SK-N-SH (cell line): ENCODE measurements at regions not wholly inside any gene's neighbourhood (a gene's known extent, or its start where the extent isn't known, plus 50 kb on each side); places are given as distances from the start of the nearest gene placed in this dataset.

Experiments
- CTCF ChIA-PET: fragments of 300-600, 350-600 bp; formaldehyde crosslinking; extraction: SDS; loops from one replicate; lab custom pipeline; 2021; lab: Yijun Ruan, JAX
- POLR2A ChIA-PET: fragments of 350-600 bp; sonication (Branson Sonifier 250); formaldehyde crosslinking; extraction: SDS; loops from one replicate; lab custom pipeline; 2020; ENCODE audit warnings: antibody characterized with exemption, inconsistent platforms; lab: Yijun Ruan, JAX
- DNase-seq: peaks from one replicate; pipeline ENCODE4 v3.0.0; 2012
- H2AFZ ChIP-seq: fragments of 200-600 bp; sonication (generic); 2 replicates; pipeline ENCODE4 v1.8.1; 2016; ENCODE audit warnings: antibody characterized with exemption, mild to moderate bottlenecking, low read depth
- H3F3A ChIP-seq: fragments of 200-600 bp; sonication (generic); replicated peaks from 2 replicates; pipeline ENCODE3; 2016; ENCODE audit warnings: antibody characterized with exemption, mild to moderate bottlenecking; ENCODE audit not compliant: insufficient read depth
- H3K27ac ChIP-seq, 2 experiments: fragments of 200-500 bp in 1 of 2; fragments of 200-600 bp in 1 of 2; sonication (Bioruptor generic) in 1 of 2; sonication (generic), shearing (Covaris generic) in 1 of 2; 2 replicates each; pipeline versions ENCODE4 v1.5.1 to v1.6.1; 2014 to 2016; ENCODE audit warnings: low read depth in 2 of 2, inconsistent platforms in 1 of 2, low read length in 1 of 2, mild to moderate bottlenecking in 1 of 2, mixed read lengths in 1 of 2
- H3K27me3 ChIP-seq: fragments of 200-600 bp; sonication (generic), shearing (Covaris generic); 2 replicates; pipeline ENCODE4 v1.6.1; 2016; ENCODE audit warnings: mixed run types; ENCODE audit not compliant: insufficient read depth
- H3K36me3 ChIP-seq, 2 experiments: fragments of 200-500 bp in 1 of 2; fragments of 200-600 bp in 1 of 2; sonication (Bioruptor generic) in 1 of 2; sonication (generic) in 1 of 2; replicated peaks in 1 of 2; 2 replicates each; pipeline versions ENCODE3 to v1.5.1; 2014 to 2016; ENCODE audit warnings: low read length in 1 of 2, mild to moderate bottlenecking in 1 of 2; ENCODE audit not compliant: insufficient read depth in 2 of 2, control insufficient read depth in 1 of 2
- H3K4me1 ChIP-seq, 2 experiments: fragments of 200-500 bp in 1 of 2; fragments of 200-600 bp in 1 of 2; sonication (Bioruptor generic) in 1 of 2; sonication (generic), shearing (Covaris generic) in 1 of 2; 2 replicates each; pipeline versions ENCODE4 v1.5.1 to v1.6.1; 2014 to 2016; ENCODE audit warnings: low read depth in 1 of 2, low read length in 1 of 2, mixed run types in 1 of 2; ENCODE audit not compliant: insufficient read depth in 2 of 2, control insufficient read depth in 1 of 2
- H3K4me2 ChIP-seq: fragments of 200-600 bp; sonication (generic), shearing (Covaris generic); 2 replicates; pipeline ENCODE4 v1.6.1; 2017; ENCODE audit warnings: mixed run types
- H3K4me3 ChIP-seq, 2 experiments: fragments of 200-500 bp in 1 of 2; fragments of 200-600 bp in 1 of 2; sonication (Bioruptor generic) in 1 of 2; sonication (generic), shearing (Covaris generic) in 1 of 2; 2 replicates each; pipeline versions ENCODE4 v1.5.1 to v1.8.1; 2014 to 2016; ENCODE audit warnings: low read depth in 2 of 2, inconsistent platforms in 1 of 2, low read length in 1 of 2, mild to moderate bottlenecking in 1 of 2, mixed read lengths in 1 of 2, moderate library complexity in 1 of 2
- H3K79me2 ChIP-seq: fragments of 200-600 bp; sonication (generic); 2 replicates; pipeline ENCODE4 v1.8.1; 2017; ENCODE audit warnings: mild to moderate bottlenecking; ENCODE audit not compliant: insufficient read depth
- H3K9ac ChIP-seq: fragments of 200-600 bp; sonication (generic); 2 replicates; pipeline ENCODE4 v1.6.1; 2017; ENCODE audit warnings: mixed run types
- H3K9me2 ChIP-seq: fragments of 200-600 bp; sonication (generic); 2 replicates; pipeline ENCODE4 v1.6.1; 2017; ENCODE audit warnings: mixed run types
- H3K9me3 ChIP-seq: fragments of 200-600 bp; sonication (generic); 2 replicates; pipeline ENCODE4 v1.6.1; 2017; ENCODE audit warnings: mixed run types, mild to moderate bottlenecking, moderate library complexity
- H4K20me1 ChIP-seq: fragments of 200-600 bp; sonication (generic); 2 replicates; pipeline ENCODE4 v1.6.1; 2017; ENCODE audit warnings: mild to moderate bottlenecking, mixed run types; ENCODE audit not compliant: insufficient read depth
- FOXM1 ChIP-seq: IDR thresholded peaks from 2 replicates; pipeline ENCODE4 v1.4.0; 2012; ENCODE audit warnings: low read depth, mild to moderate bottlenecking
- GABPA ChIP-seq: IDR thresholded peaks from 2 replicates; pipeline ENCODE4 v1.4.0; 2012; ENCODE audit warnings: low read depth, mild to moderate bottlenecking
- GATA2 ChIP-seq: sonication (generic); formaldehyde crosslinking; IDR thresholded peaks from 2 replicates; pipeline ENCODE4 v1.5.0; 2020; ENCODE audit warnings: mild to moderate bottlenecking, missing genetic modification reagents
- RAD21 ChIP-seq: IDR thresholded peaks from 2 replicates; pipeline ENCODE4 v1.6.1; 2012; ENCODE audit warnings: mild to moderate bottlenecking, low read length
- REST ChIP-seq: IDR thresholded peaks from 2 replicates; pipeline ENCODE4 v1.6.1; 2012; ENCODE audit warnings: mild to moderate bottlenecking, low read depth, low read length, moderate library complexity
- RFX5 ChIP-seq: IDR thresholded peaks from 2 replicates; pipeline ENCODE4 v1.6.1; 2012; ENCODE audit warnings: mild to moderate bottlenecking, improper control_type of control experiment, low read length
- RXRA ChIP-seq: IDR thresholded peaks from 2 replicates; pipeline ENCODE4 v1.4.0; 2012; ENCODE audit warnings: low read depth, mild to moderate bottlenecking, borderline replicate concordance
- SIN3A ChIP-seq: IDR thresholded peaks from 2 replicates; pipeline ENCODE4 v1.6.1; 2012; ENCODE audit warnings: low read depth, mild to moderate bottlenecking, low read length, moderate library complexity, borderline replicate concordance
- USF2 ChIP-seq: fragments of 150-350 bp; IDR thresholded peaks from 2 replicates; pipeline ENCODE4 v1.6.1; 2017; ENCODE audit warnings: antibody characterized with exemption, low read length, low read depth, borderline replicate concordance
- WGBS: methylation state at CpG from one replicate; pipeline ENCODE4 v1.1.6; 2017; ENCODE audit warnings: low lambda C conversion rate; 5-methylcytosine and 5-hydroxymethylcytosine counted together

DNA sequence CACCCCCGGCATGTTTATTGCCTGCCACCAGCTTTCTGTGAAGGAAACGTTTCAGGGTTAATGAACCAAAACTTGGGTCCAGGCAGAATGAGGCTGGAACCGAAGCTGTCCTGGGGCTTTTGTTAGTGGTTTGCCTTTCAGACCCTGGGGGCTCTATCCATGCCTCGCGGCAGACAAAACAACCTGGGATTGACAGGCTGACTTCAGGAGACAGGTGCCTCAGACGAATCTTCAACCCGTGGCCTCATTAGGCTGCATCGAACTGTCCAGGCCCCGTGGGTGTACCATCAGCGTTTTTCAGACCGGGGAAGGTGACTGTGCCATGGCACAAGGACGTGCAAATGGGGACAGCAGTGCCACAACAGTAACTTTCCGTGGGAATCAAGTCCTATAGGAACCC, 259.3 kb upstream of the SHH start:
- Histone ChIP-seq H3K9me3 (no peaks in the 10 kb centered on the region), H3K9me2 (no peaks in the 10 kb centered on the region), H3K4me1 (no peaks in the 10 kb centered on the region), H3K9ac (no peak overlapping the region), H3K79me2 (no peaks in the 10 kb centered on the region), H4K20me1 (no peaks in the 10 kb centered on the region), H3K4me2 (no peak overlapping the region), H3K36me3 (no peaks in the 10 kb centered on the region), H3K27me3 (peaks cover 95% of the 10 kb centered on the region), H2AFZ (no peak overlapping the region), H3K4me3 (no peak overlapping the region), H3K27ac (no peak overlapping the region), H3F3A (no peaks in the 10 kb centered on the region)
- no peak for TF ChIP-seq GATA2
- POLR2A ChIA-PET: no interaction called here
- CTCF ChIA-PET: no interaction called here
- no peak for DNase-seq
- 7% methylated on average over 12 of the region's 13 CpGs for WGBS

DNA sequence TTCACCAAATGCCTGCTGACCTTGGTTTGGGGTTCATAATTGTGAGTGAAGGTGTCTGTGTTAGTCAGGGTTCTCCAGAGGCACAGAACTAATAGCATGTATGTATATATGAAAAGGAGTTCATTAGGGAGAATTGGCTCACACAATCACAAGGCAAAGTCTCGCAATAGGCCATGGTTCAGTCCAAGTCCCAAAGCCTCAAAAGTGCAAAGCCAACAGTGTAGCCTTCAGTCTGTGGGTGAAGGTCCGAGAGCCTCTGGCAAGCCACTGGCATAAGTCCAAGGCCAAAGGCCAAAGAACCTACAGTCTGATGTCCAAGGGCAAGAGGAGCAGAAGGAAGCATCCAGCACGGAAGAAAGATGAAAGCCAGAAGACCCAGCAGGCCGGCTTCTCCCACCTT, 257.6 kb upstream of the SHH start:
- Histone ChIP-seq H2AFZ (no peak overlapping the region), H3K4me3 (no peak overlapping the region), H3K9me3 (no peaks in the 10 kb centered on the region), H3K27ac (no peak overlapping the region), H3K4me2 (no peak overlapping the region), H4K20me1 (no peaks in the 10 kb centered on the region), H3K4me1 (no peaks in the 10 kb centered on the region), H3K9ac (no peak overlapping the region), H3K36me3 (no peaks in the 10 kb centered on the region), H3F3A (peaks cover 6% of the 10 kb centered on the region), H3K79me2 (no peaks in the 10 kb centered on the region), H3K9me2 (no peaks in the 10 kb centered on the region), H3K27me3 (peaks cover 88% of the 10 kb centered on the region)
- ChIA-PET CTCF (no interaction called here), POLR2A (interaction anchor here (0.5 kb wide), 1 partner anchor 80 kb away, joined by 4 read pairs; no protein-coding TSS in a partner anchor)
- 8% methylated on average over 4 of the region's 4 CpGs for WGBS
- no peak for DNase-seq
- TF ChIP-seq USF2 (no peak), RAD21 (no peak), REST (no peak), RXRA (no peak), SIN3A (no peak), RFX5 (no peak)

DNA sequence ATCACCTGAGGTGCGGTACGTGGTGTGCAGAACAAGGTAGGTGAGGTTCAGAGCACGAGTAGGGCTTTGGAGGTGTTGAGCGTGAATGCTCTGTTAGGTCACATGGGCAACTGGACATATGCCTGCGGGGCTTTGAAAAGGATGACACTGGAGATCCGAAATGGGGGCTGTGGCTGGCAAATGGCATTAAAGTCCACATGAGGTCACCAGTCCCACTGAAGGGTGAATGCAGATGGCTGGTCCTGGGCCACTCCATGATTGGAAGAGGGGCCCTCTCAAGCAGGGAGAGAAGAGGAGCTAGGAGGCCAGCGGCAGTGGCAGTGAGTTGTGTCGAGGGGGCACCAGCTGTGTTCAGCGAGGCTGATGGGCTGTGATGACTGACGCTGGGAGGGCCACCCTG, 254.9 kb upstream of the SHH start:
- no peak overlapping the region for H3K9ac ChIP-seq
- no peaks in the 10 kb centered on the region for H3K9me2 ChIP-seq
- H2AFZ ChIP-seq: no peak overlapping the region
- H3K4me3 ChIP-seq: no peak overlapping the region
- H3K27me3 ChIP-seq: peaks cover 80% of the 10 kb centered on the region
- H3K36me3 ChIP-seq: no peaks in the 10 kb centered on the region
- H3K79me2 ChIP-seq: no peaks in the 10 kb centered on the region
- peaks cover 9% of the 10 kb centered on the region for H3F3A ChIP-seq
- DNase-seq: no peak
- no peaks in the 10 kb centered on the region for H3K4me1 ChIP-seq
- H3K9me3 ChIP-seq: no peaks in the 10 kb centered on the region
- CTCF ChIA-PET: no interaction called here
- POLR2A ChIA-PET: no interaction called here
- H4K20me1 ChIP-seq: no peaks in the 10 kb centered on the region
- H3K4me2 ChIP-seq: no peak overlapping the region
- WGBS: 6% methylated on average over 9 of the region's 10 CpGs
- H3K27ac ChIP-seq: no peak overlapping the region
- TF ChIP-seq SIN3A: no peak
- no peak for TF ChIP-seq GABPA
- no peak for TF ChIP-seq FOXM1
- no peak for TF ChIP-seq RXRA
